ENCODE measurements at regions not wholly inside any gene's neighbourhood (a gene's known extent, or its start where the extent isn't known, plus 50 kb on each side); places are given as distances from the start of the nearest gene placed in this dataset.
A peak's percentile ranks its signal among the peaks of the same experiment; 100 is the strongest.

GRCh38 chr12:124517260-124518050, 50.0 kb downstream of the NCOR2 start:
- peak; percentile 79 for DNase-seq (ENCODE audit: low spot score)

DNA sequence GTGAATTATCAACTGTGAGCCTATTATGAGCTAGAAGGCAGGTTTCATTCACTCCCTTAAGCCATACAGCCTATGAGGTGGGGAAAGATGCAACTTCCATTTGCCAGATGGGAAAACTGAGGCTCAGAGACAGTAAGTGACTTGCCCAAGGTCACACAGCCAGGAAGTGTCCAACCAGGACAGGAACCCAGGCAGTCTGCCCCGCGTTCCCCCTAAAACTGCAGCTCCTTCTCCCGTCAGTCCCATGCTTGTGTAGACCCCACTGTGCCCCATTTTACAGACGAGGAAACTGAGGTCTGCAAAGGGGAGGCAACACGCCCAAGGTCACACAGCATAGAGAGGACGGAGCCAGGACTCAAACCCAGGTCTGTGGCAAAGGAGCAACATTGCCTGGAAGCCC, 50.6 kb downstream of the NCOR2 start:
- DNase-seq (ENCODE audit: low spot score) = no peak

DNA sequence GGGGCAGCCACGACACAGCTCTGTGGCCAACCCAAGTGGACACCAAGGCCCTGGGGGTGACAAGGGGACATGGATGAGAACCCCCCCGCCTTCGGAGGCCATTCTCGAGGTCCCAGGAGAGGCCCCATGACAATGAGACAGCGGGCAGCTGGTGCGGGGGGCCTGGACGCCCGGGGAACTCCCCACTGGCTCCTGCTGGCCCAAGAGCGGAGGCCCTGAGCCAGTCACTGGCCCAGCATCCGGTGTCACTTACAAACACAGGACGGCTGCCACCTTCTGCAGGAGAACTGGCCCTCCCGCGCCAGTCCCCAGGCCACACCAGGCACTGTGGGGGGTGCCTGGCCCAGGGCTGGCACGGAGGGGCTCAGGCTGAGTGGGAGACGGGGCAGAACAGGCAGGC, 51.4 kb downstream of the NCOR2 start:
- DNase-seq (ENCODE audit: low spot score) = no peak

- DNase-seq (ENCODE audit: low spot score) = no peak
Measured at GRCh38 chr12:124514996-124515932, 52.1 kb downstream of the NCOR2 start.

GRCh38 chr12:124514145-124514995, 53.0 kb downstream of the NCOR2 start:
- DNase-seq (ENCODE audit: low spot score) = no peak

DNA sequence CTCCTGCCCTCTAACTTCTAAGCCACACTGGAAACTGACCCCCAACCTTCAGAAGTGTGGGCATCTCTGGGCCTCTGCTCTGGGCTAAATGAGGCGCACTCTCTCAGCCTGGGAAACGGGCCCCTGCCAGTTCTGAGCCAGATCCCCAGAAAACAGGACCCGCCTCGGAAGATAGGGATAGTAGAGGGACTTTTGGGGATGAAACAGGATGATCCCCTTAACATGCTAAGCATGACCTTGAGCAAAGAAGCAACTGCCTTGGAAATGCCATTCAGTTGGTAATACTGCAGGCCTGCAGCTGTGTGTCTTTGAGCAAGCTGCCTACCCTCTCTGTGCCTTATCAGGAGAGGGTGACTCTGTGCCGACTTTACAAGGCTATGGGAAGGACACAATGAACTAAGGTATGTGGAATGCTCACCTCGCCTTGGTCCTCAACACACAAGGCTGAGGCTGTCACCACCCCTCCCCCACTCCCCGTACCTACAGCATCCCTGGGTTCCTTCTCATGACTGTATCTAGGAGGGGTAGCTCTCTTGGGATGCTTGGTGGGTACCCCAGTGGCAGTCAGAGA, 54.0 kb downstream of the NCOR2 start:
- no peak for DNase-seq (ENCODE audit: low spot score)

GRCh38 chr12:124512667-124513296, 54.6 kb downstream of the NCOR2 start:
- DNase-seq (ENCODE audit: low spot score) = peak; percentile 92

GRCh38 chr12:124511259-124511985, 56.0 kb downstream of the NCOR2 start:
- no peak for DNase-seq (ENCODE audit: low spot score)

- DNase-seq (ENCODE audit: low spot score) = peak; percentile 60
Measured at GRCh38 chr12:124510301-124510970, 57.0 kb downstream of the NCOR2 start.

DNA sequence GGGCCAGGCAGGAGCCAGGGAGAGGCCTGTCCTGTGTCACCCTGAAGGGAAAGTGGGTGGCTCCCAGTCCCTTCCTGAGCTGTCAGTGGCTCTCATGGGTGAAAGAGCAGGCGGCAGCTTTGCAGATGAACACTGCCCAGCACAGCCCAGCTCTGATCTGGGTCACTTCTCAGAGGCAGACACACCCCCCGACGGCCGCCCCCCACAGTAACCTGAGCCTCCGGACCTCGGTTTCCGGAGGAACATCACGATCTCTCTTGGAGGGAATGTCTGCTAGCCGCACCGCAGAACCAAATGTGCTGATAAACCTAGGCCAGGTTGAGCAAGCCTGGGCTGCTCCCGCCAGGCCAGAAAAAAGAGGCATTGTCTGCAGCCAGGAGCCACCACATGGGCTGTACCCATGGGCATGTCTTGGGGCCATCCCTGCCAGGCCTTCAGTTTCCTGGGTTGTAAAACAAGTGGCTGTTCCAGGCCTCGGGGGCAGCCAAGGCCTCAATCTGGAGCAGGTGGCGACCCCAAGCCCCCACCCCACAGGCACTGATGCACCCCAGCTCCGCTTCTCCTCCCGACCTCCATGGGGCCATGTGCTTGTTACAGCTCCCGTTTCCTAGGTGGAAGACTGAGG, 57.6 kb downstream of the NCOR2 start:
- no peak for DNase-seq (ENCODE audit: low spot score)

- DNase-seq (ENCODE audit: low spot score) = no peak
Measured at GRCh38 chr12:124509300-124509675, 58.1 kb downstream of the NCOR2 start.

DNA sequence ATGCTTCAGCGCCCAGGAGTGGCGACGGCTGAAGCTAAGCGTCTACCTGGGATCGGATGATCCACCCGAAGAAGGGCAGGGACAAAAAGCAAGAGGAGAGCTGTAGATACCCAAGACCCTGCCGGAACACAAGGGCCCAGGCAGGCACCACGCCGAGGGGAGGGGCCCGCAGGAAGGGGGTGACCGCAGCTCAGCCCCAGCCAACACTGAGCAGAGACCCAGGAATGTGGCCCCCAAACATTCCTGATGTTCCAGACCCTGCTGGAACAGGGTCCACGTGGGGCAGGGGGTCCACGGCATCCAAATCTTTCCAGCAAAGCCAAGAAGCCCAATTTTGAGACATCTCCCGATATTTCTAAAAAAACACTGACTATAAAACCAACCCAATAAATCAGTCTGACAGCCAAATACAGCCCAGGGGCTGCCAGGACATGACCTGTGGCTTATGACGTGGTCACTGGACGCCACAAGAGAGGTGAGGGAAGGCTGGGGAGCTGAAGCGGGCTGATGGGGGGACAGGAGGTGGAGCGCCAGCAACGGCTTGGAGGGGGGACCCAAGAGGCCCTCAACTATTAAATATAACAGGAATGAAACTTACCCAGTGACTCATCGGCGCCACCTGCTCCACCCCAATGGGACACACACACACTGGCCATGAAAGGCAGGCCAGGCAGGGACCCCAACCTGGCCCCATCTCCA, 58.9 kb downstream of the NCOR2 start:
- no peak for DNase-seq (ENCODE audit: low spot score)

- DNase-seq (ENCODE audit: low spot score) = no peak
Measured at GRCh38 chr12:124507188-124508109, 60.0 kb downstream of the NCOR2 start.

DNA sequence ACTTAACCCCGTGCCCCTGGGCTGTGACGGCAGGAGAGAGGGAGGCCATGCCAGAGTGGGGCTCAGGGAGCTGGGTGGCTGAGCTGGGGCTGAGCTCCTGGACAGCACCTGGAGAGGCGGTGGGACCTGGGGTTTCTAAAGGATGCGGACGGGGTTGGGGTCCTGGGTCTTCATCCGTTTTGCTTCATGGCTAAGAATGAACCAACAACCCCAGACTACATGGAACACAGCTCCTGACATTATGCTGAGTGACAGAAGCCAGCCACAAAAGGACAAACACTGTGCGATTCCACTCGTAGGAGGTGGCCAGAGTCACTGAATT, 60.6 kb downstream of the NCOR2 start:
- DNase-seq (ENCODE audit: low spot score) = no peak

DNA sequence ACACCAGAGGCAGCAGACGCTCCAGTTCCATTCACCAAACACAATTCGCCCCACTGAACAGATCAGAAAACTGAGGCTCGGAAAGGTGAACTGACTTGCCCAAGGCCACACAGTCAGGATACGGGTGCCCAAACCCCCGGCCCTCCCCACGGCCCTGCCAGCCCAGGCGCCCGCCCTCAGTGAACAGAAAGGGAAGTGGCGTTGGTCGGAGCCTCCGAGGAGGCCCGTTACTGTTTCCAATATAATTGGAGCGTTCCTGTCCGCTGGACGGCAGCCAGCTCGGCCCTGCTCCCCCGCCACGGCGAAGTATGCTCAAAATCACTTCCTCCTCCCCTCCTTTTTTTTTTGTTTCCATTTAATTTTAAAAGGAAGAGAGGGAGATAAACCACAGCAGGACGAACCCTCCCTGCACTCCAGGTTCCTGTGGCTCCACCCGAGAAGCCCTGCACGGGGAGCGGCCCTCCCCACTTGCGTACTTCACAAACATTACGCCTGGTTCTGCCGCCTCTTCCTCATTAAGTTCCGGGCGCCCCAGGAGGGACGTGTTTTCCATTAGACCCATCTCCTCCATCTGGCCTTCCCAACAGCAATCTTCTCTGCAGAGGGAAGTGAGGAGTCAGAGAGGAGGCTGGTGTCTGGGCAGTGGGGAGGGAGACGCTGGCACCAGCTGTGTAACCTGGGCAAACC, 61.1 kb downstream of the NCOR2 start:
- no peak for DNase-seq (ENCODE audit: low spot score)

GRCh38 chr12:124505001-124505818, 62.2 kb downstream of the NCOR2 start:
- DNase-seq (ENCODE audit: low spot score) = no peak
